ENCODE measurements at regions not wholly inside any gene's neighbourhood (a gene's known extent, or its start where the extent isn't known, plus 50 kb on each side); places are given as distances from the start of the nearest gene placed in this dataset.

DNA sequence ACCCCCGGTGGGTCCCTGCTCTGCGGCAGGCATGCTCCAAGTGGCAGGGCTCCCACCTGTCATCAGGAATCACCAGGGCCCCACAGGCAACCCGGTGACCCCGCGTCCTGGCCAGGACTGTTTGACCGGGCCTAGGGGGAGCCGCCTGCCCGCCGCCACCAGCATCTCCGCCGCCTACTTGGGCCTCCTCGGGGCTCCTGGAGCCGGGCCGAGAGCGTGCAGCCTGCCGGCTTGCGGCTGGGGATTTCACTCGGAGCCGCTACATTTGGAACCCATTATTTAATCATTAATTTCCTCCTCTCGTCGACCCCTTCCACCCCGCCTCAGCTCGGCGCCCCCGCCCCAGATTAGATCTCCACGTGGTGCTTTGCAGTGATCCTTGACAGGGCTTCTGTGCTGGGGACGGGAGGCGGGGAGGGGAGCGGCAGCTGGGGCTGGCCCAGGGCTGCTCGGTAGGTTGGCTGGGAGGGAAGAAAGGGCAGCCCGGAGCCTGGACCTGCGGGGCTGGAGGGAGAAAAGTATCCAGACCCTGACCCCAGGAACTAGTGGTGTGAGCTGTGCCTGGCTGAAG is 295.4 kb downstream of the CYP26B1 start:
- H3K4me3 ChIP-seq (ENCODE audit: low read depth, poor library complexity, severe bottlenecking) = no peak overlapping the region
- WGBS, 2 donors = 15 to 28% methylated on average over 29 to 31 of the region's 32 CpGs

DNA sequence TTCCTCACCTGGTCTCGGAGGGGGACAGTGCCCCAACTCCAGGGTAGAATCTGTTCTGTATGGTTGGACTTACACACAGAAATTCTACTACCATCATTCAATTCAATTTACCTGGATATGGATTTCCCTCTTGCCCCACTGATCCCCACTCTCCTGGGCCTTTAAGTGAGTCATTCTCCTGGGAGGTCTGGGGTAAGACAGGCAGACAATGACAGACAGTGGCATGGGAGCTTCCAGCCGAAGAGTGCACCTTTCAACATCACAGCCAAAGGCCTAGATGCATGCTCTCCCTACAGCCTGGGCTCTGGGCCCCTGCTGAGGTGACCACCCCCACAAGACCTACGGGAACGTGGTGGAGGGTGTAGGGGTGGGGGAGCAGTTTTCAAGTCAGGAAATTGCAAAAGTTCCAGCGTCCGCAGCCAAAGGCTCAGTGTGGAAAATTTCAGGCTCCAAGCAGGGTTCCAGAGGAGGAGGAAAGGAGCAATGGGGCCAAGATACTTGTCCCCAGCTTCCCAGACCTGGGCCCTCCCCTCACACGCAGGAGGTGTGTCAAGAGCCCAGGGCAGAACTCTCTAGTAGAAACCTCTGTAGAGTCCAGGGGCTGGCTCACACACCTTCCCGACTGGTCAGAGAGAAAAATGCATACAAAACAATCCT is 296.4 kb downstream of the CYP26B1 start:
- intact Hi-C loops (cut with DNase I; ENCODE audit: low total_unique reads) = no loop called here
- no peak overlapping the region for H3K4me3 ChIP-seq (ENCODE audit: low read depth, poor library complexity, severe bottlenecking)
- TF ChIP-seq POLR2A (IDR thresholded peaks at IDR 0.05) = no peak
- TF ChIP-seq, protein P1, sequence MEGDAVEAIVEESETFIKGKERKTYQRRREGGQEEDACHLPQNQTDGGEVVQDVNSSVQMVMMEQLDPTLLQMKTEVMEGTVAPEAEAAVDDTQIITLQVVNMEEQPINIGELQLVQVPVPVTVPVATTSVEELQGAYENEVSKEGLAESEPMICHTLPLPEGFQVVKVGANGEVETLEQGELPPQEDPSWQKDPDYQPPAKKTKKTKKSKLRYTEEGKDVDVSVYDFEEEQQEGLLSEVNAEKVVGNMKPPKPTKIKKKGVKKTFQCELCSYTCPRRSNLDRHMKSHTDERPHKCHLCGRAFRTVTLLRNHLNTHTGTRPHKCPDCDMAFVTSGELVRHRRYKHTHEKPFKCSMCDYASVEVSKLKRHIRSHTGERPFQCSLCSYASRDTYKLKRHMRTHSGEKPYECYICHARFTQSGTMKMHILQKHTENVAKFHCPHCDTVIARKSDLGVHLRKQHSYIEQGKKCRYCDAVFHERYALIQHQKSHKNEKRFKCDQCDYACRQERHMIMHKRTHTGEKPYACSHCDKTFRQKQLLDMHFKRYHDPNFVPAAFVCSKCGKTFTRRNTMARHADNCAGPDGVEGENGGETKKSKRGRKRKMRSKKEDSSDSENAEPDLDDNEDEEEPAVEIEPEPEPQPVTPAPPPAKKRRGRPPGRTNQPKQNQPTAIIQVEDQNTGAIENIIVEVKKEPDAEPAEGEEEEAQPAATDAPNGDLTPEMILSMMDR (IDR thresholded peaks at IDR 0.05) = no peak
- WGBS, 2 donors = 60 to 63% methylated on average over 8 of the region's 8 CpGs
- DNase-seq (ENCODE audit: low spot score in 2 of 2) = peak in 1 of 2 donors; percentile 86

More for the DNA sequence above, 295.4 kb downstream of the CYP26B1 start:
- peak in 1 of 2 donors; percentile 85 for DNase-seq (ENCODE audit: low spot score in 2 of 2)
- TF ChIP-seq POLR2A (IDR thresholded peaks at IDR 0.05) = no peak
- TF ChIP-seq, protein P1 (IDR thresholded peaks at IDR 0.05) = no peak
- intact Hi-C loops (cut with DNase I; ENCODE audit: low total_unique reads) = no loop called here

- H3K4me3 ChIP-seq (ENCODE audit: low read depth, poor library complexity, severe bottlenecking) = no peak overlapping the region
- intact Hi-C loops (cut with DNase I; ENCODE audit: low total_unique reads) = no loop called here
- WGBS, 2 donors = 66 to 70% methylated on average over 8 of the region's 8 CpGs
- TF ChIP-seq, protein P1 (IDR thresholded peaks at IDR 0.05) = no peak
- DNase-seq (ENCODE audit: low spot score in 2 of 2) = peak in 1 of 2 donors; percentile 64
These were observed 297.3 kb downstream of the CYP26B1 start for GRCh38 chr2:71850306-71850801.

DNA sequence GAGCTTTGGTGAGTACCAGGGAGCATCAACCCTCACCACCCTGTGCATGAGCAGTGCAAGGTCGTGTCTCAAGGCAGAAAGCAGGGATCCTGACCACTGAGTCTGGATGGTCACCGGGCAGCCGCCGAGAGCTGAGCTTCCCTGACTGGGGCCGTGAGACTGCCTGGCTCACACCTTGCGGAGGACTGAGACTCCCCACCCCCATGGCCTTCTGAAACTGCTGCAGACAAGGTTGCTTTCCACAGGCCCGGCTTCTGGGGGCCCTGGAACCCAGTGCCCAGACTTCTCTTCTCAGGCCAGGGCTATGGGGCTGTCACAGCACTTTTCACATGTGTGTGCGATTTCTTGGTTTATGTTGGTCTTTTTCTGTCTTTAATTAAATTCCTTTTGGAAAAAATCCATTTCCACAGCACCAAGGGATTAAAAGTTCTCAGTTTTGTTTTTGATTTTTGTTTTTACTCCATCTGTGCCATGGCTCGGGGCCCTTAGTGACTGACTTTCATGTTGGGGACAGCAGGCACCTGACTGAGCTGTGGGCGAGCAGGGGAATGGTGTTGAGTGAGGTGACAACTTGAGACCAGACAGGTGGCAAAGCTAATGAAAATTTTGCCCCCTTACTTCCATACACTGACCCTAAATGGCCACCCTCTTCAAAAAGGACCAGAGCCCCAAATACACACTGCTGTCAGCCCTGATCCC is 297.9 kb downstream of the CYP26B1 start:
- 74 to 81% methylated on average over 10 of the region's 10 CpGs for WGBS, 2 donors
- H3K4me3 ChIP-seq (ENCODE audit: low read depth, poor library complexity, severe bottlenecking) = no peak overlapping the region
- peak in 1 of 2 donors; percentile 78 for DNase-seq (ENCODE audit: low spot score in 2 of 2)
- intact Hi-C loops (cut with DNase I; ENCODE audit: low total_unique reads) = no loop called here
- TF ChIP-seq, protein P1 (IDR thresholded peaks at IDR 0.05) = no peak
- TF ChIP-seq POLR2A (IDR thresholded peaks at IDR 0.05) = no peak

DNA sequence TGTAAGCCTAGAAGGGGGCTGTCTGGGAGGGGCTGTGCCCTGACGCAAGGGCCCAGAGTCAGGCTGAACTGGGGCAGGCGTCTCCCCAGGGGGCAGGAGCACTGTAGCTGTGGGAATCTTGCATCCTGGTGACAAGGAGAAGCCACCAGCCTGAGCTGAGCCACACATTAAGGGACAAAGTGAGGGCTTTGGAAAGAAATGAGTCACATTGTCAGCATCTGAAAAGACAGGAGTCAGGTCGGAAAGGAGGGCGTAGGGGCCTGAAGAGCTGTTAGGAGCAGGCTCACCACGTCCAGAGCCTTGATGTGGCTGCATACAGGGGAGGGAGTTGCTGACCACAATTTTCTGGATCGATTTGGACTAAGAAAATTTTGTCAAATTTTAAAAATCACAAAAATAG is 298.6 kb downstream of the CYP26B1 start:
- no peak overlapping the region for H3K4me3 ChIP-seq (ENCODE audit: low read depth, poor library complexity, severe bottlenecking)
- TF ChIP-seq, protein P1 (IDR thresholded peaks at IDR 0.05) = no peak
- TF ChIP-seq POLR2A (IDR thresholded peaks at IDR 0.05) = no peak
- 69 to 76% methylated on average over 6 of the region's 6 CpGs for WGBS, 2 donors
- peak in 1 of 2 donors; percentile 58 for DNase-seq (ENCODE audit: low spot score in 2 of 2)
- intact Hi-C loops (cut with DNase I; ENCODE audit: low total_unique reads) = no loop called here
